Karpas-422 (cell line): ENCODE measurements at regions not wholly inside any gene's neighbourhood (a gene's known extent, or its start where the extent isn't known, plus 50 kb on each side); places are given as distances from the start of the nearest gene placed in this dataset.

Experiments
- DNase-seq: peaks from one replicate; pipeline ENCODE4 v3.0.0-alpha.2; 2015
- H2AFZ ChIP-seq: fragments of 200-600 bp; sonication (generic); 2 replicates; pipeline ENCODE4 v1.6.1; 2014; ENCODE audit warnings: antibody characterized with exemption, low read length, mixed read lengths
- H3K27ac ChIP-seq: fragments of 200-600 bp; sonication (generic); 2 replicates; pipeline ENCODE4 v1.5.1; 2014; ENCODE audit warnings: mild to moderate bottlenecking, low read length, moderate library complexity
- H3K27me3 ChIP-seq: fragments of 200-600 bp; sonication (generic); 2 replicates; pipeline ENCODE4 v1.6.1; 2014; ENCODE audit warnings: low read length, mixed read lengths
- H3K36me3 ChIP-seq: fragments of 200-600 bp; sonication (generic); 2 replicates; pipeline ENCODE4 v1.6.1; 2014; ENCODE audit warnings: low read length, mixed read lengths; ENCODE audit not compliant: insufficient read depth
- H3K4me1 ChIP-seq: fragments of 200-600 bp; sonication (generic); 2 replicates; pipeline ENCODE4 v1.6.1; 2014; ENCODE audit warnings: mild to moderate bottlenecking, low read length, mixed read lengths
- H3K4me2 ChIP-seq: fragments of 200-600 bp; sonication (generic); 2 replicates; pipeline ENCODE4 v1.6.1; 2014; ENCODE audit warnings: low read length, low read depth, mild to moderate bottlenecking; ENCODE audit not compliant: poor library complexity, severe bottlenecking
- H3K4me3 ChIP-seq: fragments of 200-600 bp; sonication (generic); 2 replicates; pipeline ENCODE4 v1.5.1; 2014; ENCODE audit warnings: mild to moderate bottlenecking, antibody characterized with exemption, low read length, mixed read lengths
- H3K79me2 ChIP-seq: fragments of 200-600 bp; sonication (generic); 2 replicates; pipeline ENCODE4 v1.6.1; 2014; ENCODE audit warnings: mild to moderate bottlenecking, low read length, mixed read lengths
- H3K9ac ChIP-seq: fragments of 200-600 bp; sonication (generic); 2 replicates; pipeline ENCODE4 v1.6.0; 2014; ENCODE audit warnings: low read length
- H3K9me2 ChIP-seq: fragments of 200-600 bp; sonication (generic), shearing (Covaris generic); replicated peaks from 2 replicates; pipeline ENCODE4 v1.6.0; 2014; ENCODE audit warnings: mild to moderate bottlenecking, low read length, moderate library complexity; ENCODE audit not compliant: insufficient read depth
- H3K9me3 ChIP-seq: fragments of 300-700, 200-600 bp; sonication (generic); 2 replicates; pipeline ENCODE4 v1.6.1; 2014; ENCODE audit warnings: low read length, mixed read lengths
- H4K20me1 ChIP-seq: fragments of 200-600 bp; sonication (generic); 2 replicates; pipeline ENCODE4 v1.6.1; 2014; ENCODE audit warnings: mild to moderate bottlenecking, antibody characterized with exemption, low read length, low read depth; ENCODE audit not compliant: insufficient read depth

DNA sequence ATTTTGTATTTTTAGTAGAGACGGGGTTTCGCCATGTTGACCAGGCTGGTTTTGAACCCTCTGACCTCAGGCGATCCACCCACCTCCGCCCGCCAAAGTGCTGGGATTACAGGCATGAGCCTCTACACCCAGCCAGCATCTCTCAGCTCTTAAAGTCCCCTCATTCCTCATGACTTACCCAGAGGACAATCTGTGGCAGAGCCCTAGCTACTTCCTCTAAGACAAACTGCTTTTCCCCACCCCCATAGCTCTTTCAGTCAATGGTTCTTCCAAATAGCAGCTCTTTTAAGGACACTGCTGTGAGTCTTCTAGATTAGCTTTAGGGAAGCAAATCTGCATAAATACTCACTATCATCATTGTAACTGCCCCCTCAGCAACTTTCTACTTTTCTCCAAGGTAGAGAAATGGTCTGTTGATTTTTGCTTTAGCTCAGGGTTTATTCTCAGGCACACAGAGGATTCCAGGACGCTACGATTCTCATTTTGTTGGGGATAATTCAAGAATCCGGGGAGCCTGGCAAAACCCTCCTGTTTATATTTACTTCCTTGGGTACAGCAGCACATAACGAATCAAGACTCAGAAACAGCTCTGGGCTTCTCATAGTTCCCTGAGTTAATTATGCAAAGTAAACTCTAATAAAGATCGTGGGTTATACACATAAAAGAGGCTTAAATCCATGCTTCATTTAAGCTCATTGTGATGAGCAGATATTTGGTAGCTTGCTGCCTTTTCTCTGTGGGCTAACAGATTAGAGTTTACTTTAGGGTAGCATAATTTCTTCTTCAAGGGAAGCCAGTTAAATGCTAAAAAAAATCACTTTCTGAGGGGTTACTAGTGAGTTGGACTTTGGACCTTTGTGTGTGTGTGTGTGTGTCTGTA, 357.4 kb downstream of the TDRD3 start:
- no peak overlapping the region for H3K27ac ChIP-seq
- H3K9ac ChIP-seq = no peak overlapping the region
- H3K4me1 ChIP-seq = no peaks in the 10 kb centered on the region
- no peaks in the 10 kb centered on the region for H3K9me2 ChIP-seq
- no peak overlapping the region for H2AFZ ChIP-seq
- no peaks in the 10 kb centered on the region for H3K9me3 ChIP-seq
- H3K4me2 ChIP-seq = no peak overlapping the region
- no peak overlapping the region for H3K4me3 ChIP-seq
- H3K79me2 ChIP-seq = no peaks in the 10 kb centered on the region
- DNase-seq = no peak
- H3K27me3 ChIP-seq = no peaks in the 10 kb centered on the region
- H3K36me3 ChIP-seq = no peaks in the 10 kb centered on the region
- H4K20me1 ChIP-seq = no peaks in the 10 kb centered on the region

DNA sequence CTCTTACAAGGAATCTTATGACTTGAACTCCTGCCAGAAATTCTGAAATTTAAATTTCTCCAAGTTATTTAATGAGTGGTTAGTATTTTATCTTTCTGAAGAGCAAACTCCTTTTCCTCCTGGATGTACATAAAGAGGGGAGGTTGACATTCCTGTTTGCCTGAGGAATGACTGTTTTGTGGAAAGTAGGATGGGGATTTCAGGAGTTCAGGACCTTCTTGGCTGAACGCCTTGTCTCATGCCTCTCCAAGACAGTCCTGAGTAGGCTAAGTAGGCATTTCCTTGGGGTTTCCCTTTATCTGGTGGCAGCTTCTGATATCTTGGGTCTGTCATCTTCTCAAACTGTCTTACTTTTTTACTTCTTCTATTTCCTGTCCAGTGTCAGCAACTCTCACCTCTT, 356.6 kb downstream of the TDRD3 start:
- H3K79me2 ChIP-seq = no peaks in the 10 kb centered on the region
- no peaks in the 10 kb centered on the region for H3K9me3 ChIP-seq
- H3K36me3 ChIP-seq = no peaks in the 10 kb centered on the region
- no peak overlapping the region for H3K4me2 ChIP-seq
- no peaks in the 10 kb centered on the region for H4K20me1 ChIP-seq
- no peak overlapping the region for H2AFZ ChIP-seq
- no peak overlapping the region for H3K27ac ChIP-seq
- H3K9ac ChIP-seq = no peak overlapping the region
- DNase-seq = no peak
- no peaks in the 10 kb centered on the region for H3K4me1 ChIP-seq
- H3K4me3 ChIP-seq = no peak overlapping the region
- no peaks in the 10 kb centered on the region for H3K27me3 ChIP-seq
- H3K9me2 ChIP-seq = no peaks in the 10 kb centered on the region

DNA sequence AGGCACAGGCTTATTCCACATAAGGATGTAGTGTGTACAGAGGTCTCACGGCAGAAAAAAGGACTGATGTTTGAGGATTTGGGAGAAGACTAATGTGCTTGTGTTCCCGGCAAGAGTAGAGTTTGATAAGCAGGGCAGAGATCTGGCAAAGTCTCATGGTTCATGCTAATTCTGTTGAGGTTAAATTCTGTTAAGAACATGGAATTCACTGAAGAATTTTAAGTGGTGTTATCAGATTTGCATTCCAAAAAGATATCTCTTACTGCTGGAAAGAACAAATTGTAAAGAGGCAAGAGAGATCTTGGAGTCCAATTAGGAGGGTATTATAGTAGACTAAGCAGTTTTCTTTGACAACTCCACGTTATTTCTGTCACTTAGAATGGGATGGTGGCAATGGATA, 348.3 kb downstream of the TDRD3 start:
- Histone ChIP-seq H3K27me3 (no peaks in the 10 kb centered on the region), H3K4me1 (no peaks in the 10 kb centered on the region), H3K79me2 (no peaks in the 10 kb centered on the region), H3K9me2 (no peaks in the 10 kb centered on the region), H3K36me3 (no peaks in the 10 kb centered on the region), H4K20me1 (no peaks in the 10 kb centered on the region), H3K9me3 (no peaks in the 10 kb centered on the region), H3K27ac (no peak overlapping the region), H2AFZ (no peak overlapping the region), H3K4me3 (no peak overlapping the region), H3K9ac (no peak overlapping the region), H3K4me2 (no peak overlapping the region)
- DNase-seq = no peak

DNA sequence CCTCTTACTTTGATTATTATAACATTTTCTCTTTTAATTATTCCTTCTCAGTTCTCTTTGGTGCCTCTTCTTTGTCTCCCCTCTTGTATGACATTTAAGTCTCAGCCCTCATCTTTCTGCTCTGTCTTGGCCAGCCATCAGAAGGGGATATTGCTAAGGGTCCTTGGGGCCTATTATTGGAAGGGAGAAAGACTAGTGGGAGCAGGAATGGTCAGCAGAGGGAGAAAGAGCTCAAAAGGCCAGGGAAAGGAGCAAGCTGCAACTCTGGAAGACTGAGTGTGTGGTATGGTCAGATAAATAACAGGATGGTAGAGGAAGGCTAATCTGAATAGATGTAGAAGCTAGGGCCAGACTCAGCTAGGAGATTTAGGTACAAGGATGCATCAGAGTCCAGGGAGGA, 336.9 kb downstream of the TDRD3 start:
- Histone ChIP-seq H3K4me3 (no peak overlapping the region), H3K9ac (no peak overlapping the region), H3K4me1 (no peaks in the 10 kb centered on the region), H3K36me3 (no peaks in the 10 kb centered on the region), H4K20me1 (no peaks in the 10 kb centered on the region), H2AFZ (no peak overlapping the region), H3K79me2 (no peaks in the 10 kb centered on the region), H3K4me2 (no peak overlapping the region), H3K9me2 (no peaks in the 10 kb centered on the region), H3K27ac (no peak overlapping the region), H3K9me3 (no peaks in the 10 kb centered on the region), H3K27me3 (no peaks in the 10 kb centered on the region)
- DNase-seq = no peak

DNA sequence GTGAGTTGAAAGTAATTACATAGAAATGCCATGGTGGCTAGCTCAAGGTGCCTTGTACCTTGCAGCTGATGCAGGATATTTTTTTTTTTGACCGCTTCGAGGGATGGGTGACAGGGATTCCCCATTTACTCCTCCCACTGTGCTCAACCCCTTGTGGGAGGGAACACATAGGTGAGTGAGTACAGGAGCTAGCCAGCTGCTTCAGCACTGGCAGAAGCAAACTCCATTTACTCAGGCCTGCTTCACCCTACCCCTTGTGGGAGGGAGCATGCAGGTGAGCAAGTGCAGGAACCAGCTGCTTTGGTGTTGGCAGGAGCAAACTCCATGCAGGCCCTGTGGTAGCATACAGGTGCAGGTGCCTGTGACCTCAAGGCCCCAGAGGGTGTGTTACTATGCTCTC, 330.1 kb downstream of the TDRD3 start:
- no peaks in the 10 kb centered on the region for H3K4me1 ChIP-seq
- H3K9ac ChIP-seq = no peak overlapping the region
- no peaks in the 10 kb centered on the region for H4K20me1 ChIP-seq
- H3K27me3 ChIP-seq = no peaks in the 10 kb centered on the region
- no peaks in the 10 kb centered on the region for H3K79me2 ChIP-seq
- H3K9me2 ChIP-seq = no peaks in the 10 kb centered on the region
- no peak overlapping the region for H2AFZ ChIP-seq
- DNase-seq = no peak
- H3K36me3 ChIP-seq = no peaks in the 10 kb centered on the region
- no peak overlapping the region for H3K4me3 ChIP-seq
- no peak overlapping the region for H3K27ac ChIP-seq
- H3K4me2 ChIP-seq = no peak overlapping the region
- no peaks in the 10 kb centered on the region for H3K9me3 ChIP-seq

- Histone ChIP-seq H3K4me2 (no peak overlapping the region), H3K9me3 (no peaks in the 10 kb centered on the region), H3K79me2 (no peaks in the 10 kb centered on the region), H3K27ac (no peak overlapping the region), H4K20me1 (no peaks in the 10 kb centered on the region), H3K4me3 (no peak overlapping the region), H3K9me2 (no peaks in the 10 kb centered on the region), H3K36me3 (no peaks in the 10 kb centered on the region), H3K27me3 (no peaks in the 10 kb centered on the region), H3K4me1 (no peaks in the 10 kb centered on the region), H2AFZ (no peak overlapping the region), H3K9ac (no peak overlapping the region)
- no peak for DNase-seq
Observed at GRCh38 chr13:60721063-60721462, 324.0 kb downstream of the TDRD3 start.

DNA sequence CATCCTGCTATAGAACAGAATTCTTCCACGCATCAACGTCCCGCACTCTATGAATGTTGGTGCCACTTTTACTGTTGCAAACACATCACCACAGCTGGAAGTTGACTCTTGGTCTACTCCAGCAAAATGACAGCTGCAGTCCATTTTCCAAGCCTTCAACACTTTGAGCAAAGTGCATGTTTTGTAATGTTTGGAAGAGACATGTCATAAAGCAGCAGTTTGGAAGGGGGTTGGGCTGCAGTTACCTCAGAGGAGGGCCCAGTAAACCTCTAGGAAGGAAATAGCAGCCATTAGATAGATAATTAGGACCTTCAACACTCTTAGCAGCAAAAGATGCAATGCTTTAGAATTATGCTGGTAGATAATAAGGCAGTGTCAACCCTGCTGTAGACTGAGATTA, 323.6 kb downstream of the TDRD3 start:
- Histone ChIP-seq H3K4me3 (no peak overlapping the region), H3K79me2 (no peaks in the 10 kb centered on the region), H3K27me3 (no peaks in the 10 kb centered on the region), H3K4me2 (no peak overlapping the region), H3K9ac (no peak overlapping the region), H3K4me1 (no peaks in the 10 kb centered on the region), H2AFZ (no peak overlapping the region), H4K20me1 (no peaks in the 10 kb centered on the region), H3K27ac (no peak overlapping the region), H3K36me3 (no peaks in the 10 kb centered on the region), H3K9me2 (no peaks in the 10 kb centered on the region), H3K9me3 (no peaks in the 10 kb centered on the region)
- no peak for DNase-seq

GRCh38 chr13:60716313-60716712, 319.3 kb downstream of the TDRD3 start:
- Histone ChIP-seq H3K27me3 (no peaks in the 10 kb centered on the region), H3K4me2 (no peak overlapping the region), H3K4me1 (no peaks in the 10 kb centered on the region), H3K9me3 (no peaks in the 10 kb centered on the region), H3K79me2 (no peaks in the 10 kb centered on the region), H3K9me2 (no peaks in the 10 kb centered on the region), H2AFZ (no peak overlapping the region), H4K20me1 (no peaks in the 10 kb centered on the region), H3K36me3 (no peaks in the 10 kb centered on the region), H3K9ac (no peak overlapping the region), H3K4me3 (no peak overlapping the region), H3K27ac (no peak overlapping the region)
- DNase-seq = no peak
